Endodermal cell (in vitro differentiated cells): ENCODE measurements at regions not wholly inside any gene's neighbourhood (a gene's known extent, or its start where the extent isn't known, plus 50 kb on each side); places are given as distances from the start of the nearest gene placed in this dataset.

Source experiments
- DNase-seq: peaks from one replicate; pipeline ENCODE4 v3.0.0-alpha.2; 2017
- H3K27ac ChIP-seq: 2 replicates; pipeline ENCODE4 v1.5.1; 2013; ENCODE audit warnings: mild to moderate bottlenecking, low read depth, low read length, moderate library complexity
- H3K27me3 ChIP-seq: 2 replicates; pipeline ENCODE4 v1.6.1; 2013; ENCODE audit warnings: mild to moderate bottlenecking, low read length, moderate library complexity; ENCODE audit not compliant: insufficient read depth, control insufficient read depth, poor library complexity, severe bottlenecking
- H3K36me3 ChIP-seq: 2 replicates; pipeline ENCODE4 v1.7.0; 2013; ENCODE audit warnings: mild to moderate bottlenecking, low read length, moderate library complexity; ENCODE audit not compliant: control insufficient read depth, insufficient read depth
- H3K4me1 ChIP-seq: one replicate; pipeline ENCODE4 v1.7.0; 2013; ENCODE audit warnings: low read length; ENCODE audit not compliant: control insufficient read depth, insufficient read depth
- H3K4me3 ChIP-seq: 2 replicates; pipeline ENCODE4 v1.5.1; 2013; ENCODE audit warnings: mild to moderate bottlenecking, low read length, moderate library complexity
- H3K9ac ChIP-seq: 2 replicates; pipeline ENCODE4 v1.6.1; 2013; ENCODE audit warnings: mild to moderate bottlenecking, low read length, moderate library complexity; ENCODE audit not compliant: poor library complexity, severe bottlenecking; ENCODE audit errors: extremely low read depth
- H3K9me3 ChIP-seq: 2 replicates; pipeline ENCODE4 v1.6.1; 2013; ENCODE audit warnings: mild to moderate bottlenecking, low read length, moderate library complexity; ENCODE audit not compliant: control insufficient read depth
- H3K27ac Mint-ChIP-seq: 2 replicates; pipeline ENCODE4 v1.8.0; 2020; ENCODE audit warnings: mixed read lengths
- H3K27me3 Mint-ChIP-seq: 2 replicates; pipeline ENCODE4 v1.8.0; 2021; ENCODE audit warnings: mild to moderate bottlenecking, mixed read lengths; ENCODE audit not compliant: insufficient read depth
- H3K36me3 Mint-ChIP-seq: 2 replicates; pipeline ENCODE4 v1.8.0; 2020; ENCODE audit warnings: low read depth, mixed read lengths
- H3K4me1 Mint-ChIP-seq: 2 replicates; pipeline ENCODE4 v1.8.0; 2020; ENCODE audit warnings: mixed read lengths
- H3K4me3 Mint-ChIP-seq: 2 replicates; pipeline ENCODE4 v1.8.0; 2020; ENCODE audit warnings: mild to moderate bottlenecking, moderate library complexity, mixed read lengths
- H3K9me3 Mint-ChIP-seq: 2 replicates; pipeline ENCODE4 v1.8.0; 2020; ENCODE audit warnings: mild to moderate bottlenecking, mixed read lengths
- CTCF ChIP-seq: fragments of 200-600 bp; sonication (generic); conservative IDR thresholded peaks from 2 replicates; pipeline ENCODE4 v1.5.0; 2021; ENCODE audit warnings: antibody characterized with exemption, mild to moderate bottlenecking
- WGBS, 2 experiments: methylation state at CpG; one replicate each; pipeline versions ENCODE4 v1.1.5 to v1.1.7; 2013; ENCODE audit warnings: missing lambda C conversion rate in 2 of 2, mixed read lengths in 1 of 2; ENCODE audit not compliant: insufficient coverage in 1 of 2, insufficient read length in 1 of 2; 5-methylcytosine and 5-hydroxymethylcytosine counted together

DNA sequence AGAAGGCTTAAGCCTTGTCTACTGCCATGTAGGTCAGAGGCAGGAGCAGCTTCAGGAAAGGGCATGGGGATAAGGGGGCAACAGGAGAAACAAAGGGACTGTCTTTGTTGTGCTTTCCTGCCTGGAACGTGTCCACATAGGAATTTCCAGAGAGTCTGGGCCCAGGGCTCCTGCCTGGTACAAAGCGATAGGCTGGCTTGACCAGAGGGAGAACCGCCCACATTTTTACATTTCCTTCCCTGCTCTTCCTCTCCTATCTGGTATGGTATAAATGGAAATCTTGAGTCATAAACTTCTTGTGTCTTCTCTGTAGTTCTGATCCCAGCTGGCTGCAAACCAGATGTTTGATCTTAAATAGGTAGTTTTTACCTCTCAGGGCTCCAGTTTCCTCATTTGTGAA, 414.8 kb downstream of the HRH4 start:
- TF ChIP-seq CTCF = no peak
- Histone ChIP-seq H3K27ac (no peak overlapping the region), H3K9me3 (peaks cover 5% of the 10 kb centered on the region), H3K27me3 (no peaks in the 10 kb centered on the region), H3K4me3 (peak overlapping the region; percentile 19), H3K4me1 (peaks cover 16% of the 10 kb centered on the region), H3K9ac (no peak overlapping the region), H3K36me3 (no peaks in the 10 kb centered on the region)
- H3K4me3 Mint-ChIP-seq = no peak overlapping the region
- peaks cover 4% of the 10 kb centered on the region for H3K27me3 Mint-ChIP-seq
- H3K9me3 Mint-ChIP-seq = no peaks in the 10 kb centered on the region
- no peak for DNase-seq
- 67 to 90% methylated on average over 1 to 3 of the region's 3 CpGs for WGBS, 2 experiments
- H3K27ac Mint-ChIP-seq = no peak overlapping the region
- H3K4me1 Mint-ChIP-seq = peaks cover 25% of the 10 kb centered on the region
- H3K36me3 Mint-ChIP-seq = no peaks in the 10 kb centered on the region

DNA sequence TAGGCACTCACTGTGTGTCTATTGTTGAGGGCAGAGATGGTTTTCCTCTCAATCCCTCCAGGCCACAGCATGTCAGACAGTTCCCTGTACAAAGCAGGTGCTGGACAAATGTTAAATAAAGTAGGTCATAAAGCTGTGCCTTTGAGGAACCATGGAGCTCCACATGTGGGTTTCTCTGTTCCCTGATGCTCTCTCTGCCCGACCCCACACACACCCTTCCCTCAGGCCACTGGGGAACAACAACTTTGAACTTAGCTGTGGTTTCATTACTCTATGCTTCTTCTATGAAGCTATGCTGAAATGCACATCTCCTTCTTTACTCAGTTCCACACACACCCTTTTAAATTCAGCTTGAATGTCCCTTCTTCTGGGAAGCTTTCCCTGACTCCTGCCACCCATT, 415.3 kb downstream of the HRH4 start:
- WGBS, 2 experiments = 89 to 97% methylated on average over 1 of the region's 1 CpG
- peaks cover 25% of the 10 kb centered on the region for H3K4me1 Mint-ChIP-seq
- no peak overlapping the region for H3K27ac Mint-ChIP-seq
- H3K9me3 ChIP-seq = peaks cover 5% of the 10 kb centered on the region
- no peak for TF ChIP-seq CTCF
- H3K4me3 ChIP-seq = no peak overlapping the region
- H3K27me3 Mint-ChIP-seq = peaks cover 4% of the 10 kb centered on the region
- DNase-seq = no peak
- H3K4me3 Mint-ChIP-seq = no peak overlapping the region
- no peak overlapping the region for H3K9ac ChIP-seq
- peaks cover 16% of the 10 kb centered on the region for H3K4me1 ChIP-seq
- H3K9me3 Mint-ChIP-seq = no peaks in the 10 kb centered on the region
- no peaks in the 10 kb centered on the region for H3K36me3 Mint-ChIP-seq
- H3K27me3 ChIP-seq = no peaks in the 10 kb centered on the region
- no peaks in the 10 kb centered on the region for H3K36me3 ChIP-seq
- H3K27ac ChIP-seq = no peak overlapping the region

DNA sequence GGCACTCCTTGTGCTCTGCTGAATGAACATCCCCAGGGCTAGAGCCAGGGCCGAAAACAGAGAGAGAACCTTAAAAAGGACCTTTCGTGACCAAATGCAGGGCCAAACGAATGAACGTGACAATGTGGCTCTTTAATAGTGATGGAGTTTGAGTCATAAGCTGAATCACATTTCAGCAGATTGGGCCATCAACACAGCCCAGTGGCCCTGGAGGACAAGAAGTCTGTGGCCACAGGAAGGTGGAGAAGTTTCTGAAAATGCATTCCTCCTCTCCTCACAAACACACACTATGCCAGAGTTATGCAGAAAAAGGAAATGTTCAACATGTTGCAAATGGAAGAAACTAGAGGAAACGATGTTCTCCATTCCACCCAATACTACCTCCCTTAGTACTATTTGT, 415.8 kb downstream of the HRH4 start:
- TF ChIP-seq CTCF = no peak

More for the DNA sequence above, 415.8 kb downstream of the HRH4 start:
- H3K9me3 ChIP-seq = peaks cover 5% of the 10 kb centered on the region
- H3K27ac ChIP-seq = no peak overlapping the region
- no peak overlapping the region for H3K4me3 Mint-ChIP-seq
- DNase-seq = no peak
- H3K4me3 ChIP-seq = no peak overlapping the region
- H3K27me3 ChIP-seq = no peaks in the 10 kb centered on the region
- H3K36me3 Mint-ChIP-seq = no peaks in the 10 kb centered on the region
- peaks cover 16% of the 10 kb centered on the region for H3K4me1 ChIP-seq
- no peaks in the 10 kb centered on the region for H3K36me3 ChIP-seq
- H3K4me1 Mint-ChIP-seq = peaks cover 25% of the 10 kb centered on the region
- no peaks in the 10 kb centered on the region for H3K9me3 Mint-ChIP-seq
- peaks cover 4% of the 10 kb centered on the region for H3K27me3 Mint-ChIP-seq
- no peak overlapping the region for H3K9ac ChIP-seq
- WGBS, 2 experiments = 95 to 97% methylated on average over 3 to 4 of the region's 5 CpGs
- H3K27ac Mint-ChIP-seq = no peak overlapping the region
